Mesothelial cell of epicardium (in vitro differentiated cells): ENCODE measurements at regions not wholly inside any gene's neighbourhood (a gene's known extent, or its start where the extent isn't known, plus 50 kb on each side); places are given as distances from the start of the nearest gene placed in this dataset.

Experiments
- DNase-seq, 2 experiments: peaks; one replicate each; pipeline ENCODE4 v3.0.0; 2021; ENCODE audit warnings: low spot score in 2 of 2; ENCODE audit not compliant: unreplicated experiment in 2 of 2
- H3K27ac Mint-ChIP-seq: 2 replicates; pipeline ENCODE4 v1.8.0; 2021; ENCODE audit warnings: mixed read lengths
- H3K27me3 Mint-ChIP-seq: 2 replicates; pipeline ENCODE4 v1.8.0; 2021; ENCODE audit warnings: low read depth, mixed read lengths
- H3K36me3 Mint-ChIP-seq: 2 replicates; pipeline ENCODE4 v1.8.0; 2021; ENCODE audit warnings: mixed read lengths
- H3K4me1 Mint-ChIP-seq: 2 replicates; pipeline ENCODE4 v1.8.0; 2021; ENCODE audit warnings: mixed read lengths
- H3K4me3 Mint-ChIP-seq: 2 replicates; pipeline ENCODE4 v1.8.0; 2021; ENCODE audit warnings: mild to moderate bottlenecking, moderate library complexity, mixed read lengths
- H3K9me3 Mint-ChIP-seq: 2 replicates; pipeline ENCODE4 v1.8.0; 2021; ENCODE audit warnings: mixed read lengths
- TF ChIP-seq, protein P1 (sequence below): fragments of 200-600 bp; sonication (generic); IDR thresholded peaks from one replicate; pipeline ENCODE4 v1.5.0; 2021; ENCODE audit warnings: antibody characterized with exemption; ENCODE audit not compliant: unreplicated experiment

DNA sequence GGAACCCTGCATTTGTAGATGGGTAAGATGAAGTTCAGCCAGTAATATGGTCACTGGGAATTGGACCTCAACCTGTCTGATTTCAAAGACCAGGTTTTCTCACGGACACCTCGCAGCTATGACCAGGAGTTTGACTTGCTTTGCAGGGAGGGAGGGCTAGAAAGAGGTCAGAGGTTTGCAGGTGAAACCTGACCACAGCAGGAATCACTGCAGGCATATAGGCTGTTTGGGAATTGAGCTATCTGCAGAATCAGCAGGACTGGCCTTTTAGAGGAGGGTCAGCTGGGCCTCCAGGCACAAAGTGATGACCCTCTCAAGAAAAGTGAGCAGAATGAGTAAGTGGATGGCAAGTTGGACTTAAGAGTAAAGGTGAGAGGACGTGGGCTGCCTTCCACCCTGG, 166.3 kb downstream of the ADRA2A start:
- Mint-ChIP-seq H3K27me3 (peaks cover 22% of the 10 kb centered on the region), H3K4me3 (no peak overlapping the region)

DNA sequence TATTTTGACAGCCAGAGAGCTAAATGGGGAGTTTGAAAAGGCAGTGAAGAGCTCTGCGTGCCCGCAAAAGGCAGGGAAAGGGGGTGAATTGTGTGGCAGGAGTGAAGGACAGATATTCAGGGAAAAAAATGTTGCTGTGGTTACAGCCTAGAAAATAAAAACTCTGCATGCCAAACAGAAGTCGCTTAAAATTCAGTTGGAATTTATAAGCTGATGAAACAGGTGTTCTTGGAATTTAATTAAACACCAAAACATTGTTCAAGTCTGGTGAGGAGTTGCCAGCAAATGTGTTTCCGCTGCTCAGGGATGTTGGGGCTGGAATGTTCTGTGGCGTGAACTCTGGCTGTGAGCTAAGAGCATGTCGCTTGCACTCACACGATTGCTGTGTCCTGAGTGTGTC, 169.3 kb downstream of the ADRA2A start:
- Mint-ChIP-seq H3K4me3 (no peak overlapping the region), H3K4me1 (peaks cover 4% of the 10 kb centered on the region), H3K36me3 (no peaks in the 10 kb centered on the region), H3K27me3 (peaks cover 12% of the 10 kb centered on the region), H3K27ac (no peak overlapping the region), H3K9me3 (peaks cover 9% of the 10 kb centered on the region)
- no peak for DNase-seq
- TF ChIP-seq, protein P1, sequence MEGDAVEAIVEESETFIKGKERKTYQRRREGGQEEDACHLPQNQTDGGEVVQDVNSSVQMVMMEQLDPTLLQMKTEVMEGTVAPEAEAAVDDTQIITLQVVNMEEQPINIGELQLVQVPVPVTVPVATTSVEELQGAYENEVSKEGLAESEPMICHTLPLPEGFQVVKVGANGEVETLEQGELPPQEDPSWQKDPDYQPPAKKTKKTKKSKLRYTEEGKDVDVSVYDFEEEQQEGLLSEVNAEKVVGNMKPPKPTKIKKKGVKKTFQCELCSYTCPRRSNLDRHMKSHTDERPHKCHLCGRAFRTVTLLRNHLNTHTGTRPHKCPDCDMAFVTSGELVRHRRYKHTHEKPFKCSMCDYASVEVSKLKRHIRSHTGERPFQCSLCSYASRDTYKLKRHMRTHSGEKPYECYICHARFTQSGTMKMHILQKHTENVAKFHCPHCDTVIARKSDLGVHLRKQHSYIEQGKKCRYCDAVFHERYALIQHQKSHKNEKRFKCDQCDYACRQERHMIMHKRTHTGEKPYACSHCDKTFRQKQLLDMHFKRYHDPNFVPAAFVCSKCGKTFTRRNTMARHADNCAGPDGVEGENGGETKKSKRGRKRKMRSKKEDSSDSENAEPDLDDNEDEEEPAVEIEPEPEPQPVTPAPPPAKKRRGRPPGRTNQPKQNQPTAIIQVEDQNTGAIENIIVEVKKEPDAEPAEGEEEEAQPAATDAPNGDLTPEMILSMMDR = no peak

More for the DNA sequence above, 166.3 kb downstream of the ADRA2A start:
- no peaks in the 10 kb centered on the region for H3K9me3 Mint-ChIP-seq
- peaks cover 4% of the 10 kb centered on the region for H3K4me1 Mint-ChIP-seq
- H3K27ac Mint-ChIP-seq = no peak overlapping the region
- no peak for DNase-seq
- TF ChIP-seq, protein P1 = no peak
- no peaks in the 10 kb centered on the region for H3K36me3 Mint-ChIP-seq

DNA sequence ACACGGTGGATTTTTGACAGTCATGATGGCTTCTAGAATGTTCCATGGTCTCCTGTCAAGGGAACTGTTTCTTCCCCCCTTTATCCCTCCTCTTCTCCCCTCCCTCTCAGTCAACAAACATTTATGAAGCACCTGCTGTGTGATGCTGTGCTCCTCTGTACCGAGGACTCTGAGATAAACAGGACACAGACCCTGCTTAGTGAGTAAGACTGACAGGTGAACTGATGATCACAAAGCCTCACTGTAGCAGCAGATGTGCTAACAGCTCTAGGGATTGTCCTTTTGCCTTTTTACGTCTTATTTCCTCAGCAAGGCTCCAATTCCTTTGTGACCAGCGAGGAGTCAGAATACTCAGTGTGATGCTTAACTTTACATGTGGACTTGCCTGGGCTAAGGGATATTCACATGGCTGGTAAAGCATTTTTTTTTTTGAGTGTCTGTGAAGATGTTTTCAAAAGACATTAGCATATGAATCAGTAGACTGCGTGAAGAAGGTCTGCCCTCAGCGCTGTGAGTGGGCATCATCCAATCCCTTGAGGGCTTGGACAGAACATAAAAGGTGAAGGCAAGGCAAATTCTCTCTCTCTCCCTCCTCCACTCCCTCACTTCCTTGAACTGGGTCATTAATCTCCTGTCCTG, 170.1 kb downstream of the ADRA2A start:
- DNase-seq = no peak
- no peak overlapping the region for H3K4me3 Mint-ChIP-seq
- H3K4me1 Mint-ChIP-seq = peaks cover 4% of the 10 kb centered on the region
- peaks cover 12% of the 10 kb centered on the region for H3K27me3 Mint-ChIP-seq
- no peak overlapping the region for H3K27ac Mint-ChIP-seq
- TF ChIP-seq, protein P1 = no peak
- H3K36me3 Mint-ChIP-seq = no peaks in the 10 kb centered on the region
- peaks cover 17% of the 10 kb centered on the region for H3K9me3 Mint-ChIP-seq

DNA sequence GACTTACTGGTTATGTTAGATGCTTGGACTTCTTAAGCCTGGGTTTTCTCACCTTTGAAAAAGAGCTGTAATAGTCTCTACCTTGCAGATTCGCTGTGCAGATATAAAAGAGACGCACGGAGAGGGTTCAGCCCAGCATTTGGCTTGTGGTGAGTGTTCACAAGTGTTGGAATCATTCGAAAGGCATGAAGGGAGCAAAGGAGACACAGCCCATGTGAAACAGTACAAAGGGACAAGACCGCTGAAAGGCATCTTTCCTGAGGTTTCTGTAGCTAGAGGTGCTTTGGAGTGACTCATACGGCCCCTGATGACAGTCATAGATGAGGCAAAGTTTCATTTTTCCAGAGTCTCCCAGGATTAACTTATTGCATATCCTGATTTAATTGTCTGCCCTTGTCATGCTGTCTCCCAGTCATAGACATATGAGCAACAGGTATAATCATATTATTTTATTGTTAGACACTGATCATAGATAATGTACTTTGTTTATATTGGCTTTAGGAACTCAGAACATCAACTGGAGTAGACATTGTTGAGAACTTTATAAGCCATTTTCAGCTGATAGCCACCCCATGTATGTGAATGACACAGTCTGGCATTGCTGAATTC, 171.1 kb downstream of the ADRA2A start:
- H3K4me3 Mint-ChIP-seq = no peak overlapping the region
- H3K36me3 Mint-ChIP-seq = no peaks in the 10 kb centered on the region
- no peak overlapping the region for H3K27ac Mint-ChIP-seq
- peaks cover 18% of the 10 kb centered on the region for H3K9me3 Mint-ChIP-seq
- DNase-seq = no peak
- peaks cover 4% of the 10 kb centered on the region for H3K4me1 Mint-ChIP-seq
- peaks cover 12% of the 10 kb centered on the region for H3K27me3 Mint-ChIP-seq
- TF ChIP-seq, protein P1 = no peak

DNA sequence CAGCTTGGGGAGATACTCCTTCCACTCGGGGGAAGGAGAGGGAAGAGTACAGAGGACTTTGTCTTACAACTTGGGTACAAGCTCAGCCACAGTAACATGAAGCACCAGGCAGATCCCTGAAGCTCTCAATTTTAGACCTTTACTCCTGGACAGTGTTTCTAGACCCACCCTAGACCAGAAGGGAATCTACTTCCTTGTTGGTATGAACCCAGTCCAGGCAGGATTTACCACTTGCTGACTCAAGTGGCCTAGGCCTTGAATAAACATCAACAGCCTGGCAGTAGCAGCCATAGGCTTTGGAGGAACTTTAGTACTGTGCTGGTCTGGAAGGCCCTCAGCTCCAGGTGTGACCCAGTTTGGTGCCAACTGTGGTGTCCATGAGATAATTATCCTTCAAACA, 173.1 kb downstream of the ADRA2A start:
- Mint-ChIP-seq H3K27me3 (peaks cover 11% of the 10 kb centered on the region), H3K4me3 (no peak overlapping the region), H3K4me1 (peaks cover 4% of the 10 kb centered on the region), H3K27ac (no peak overlapping the region), H3K36me3 (no peaks in the 10 kb centered on the region), H3K9me3 (peaks cover 18% of the 10 kb centered on the region)
- TF ChIP-seq, protein P1 = no peak
- no peak for DNase-seq
